Trophoblast cell (in vitro differentiated cells and primary cell): ENCODE measurements at regions not wholly inside any gene's neighbourhood (a gene's known extent, or its start where the extent isn't known, plus 50 kb on each side); places are given as distances from the start of the nearest gene placed in this dataset.

Source experiments
- DNase-seq, 2 donors: peaks; one replicate each; pipeline ENCODE4 v3.0.0-alpha.2; 2016
- H2AFZ ChIP-seq: 2 replicates; pipeline ENCODE4 v1.6.1; 2013; ENCODE audit warnings: low read length, moderate library complexity, mild to moderate bottlenecking; ENCODE audit not compliant: insufficient read depth, poor library complexity
- H2AK5ac ChIP-seq: 2 replicates; pipeline ENCODE4 v1.6.1; 2013; ENCODE audit warnings: mild to moderate bottlenecking, low read length
- H2BK120ac ChIP-seq: 2 replicates; pipeline ENCODE4 v1.6.1; 2013; ENCODE audit warnings: low read length, mild to moderate bottlenecking, moderate library complexity; ENCODE audit not compliant: insufficient read depth, poor library complexity
- H2BK12ac ChIP-seq: 2 replicates; pipeline ENCODE4 v1.6.1; 2013; ENCODE audit warnings: mild to moderate bottlenecking, low read length, moderate library complexity
- H2BK5ac ChIP-seq: 2 replicates; pipeline ENCODE4 v1.6.1; 2013; ENCODE audit warnings: low read length, low read depth, moderate library complexity, mild to moderate bottlenecking; ENCODE audit not compliant: poor library complexity
- H3K14ac ChIP-seq: 2 replicates; pipeline ENCODE4 v1.6.1; 2013; ENCODE audit warnings: mild to moderate bottlenecking, low read length
- H3K18ac ChIP-seq: 2 replicates; pipeline ENCODE4 v1.6.1; 2013; ENCODE audit warnings: mild to moderate bottlenecking, low read length
- H3K23ac ChIP-seq: 2 replicates; pipeline ENCODE4 v1.6.1; 2013; ENCODE audit warnings: low read length
- H3K27ac ChIP-seq: 2 replicates; pipeline ENCODE4 v1.5.1; 2013; ENCODE audit warnings: low read depth, mild to moderate bottlenecking, inconsistent platforms, low read length, moderate library complexity
- H3K27me3 ChIP-seq: 2 replicates; pipeline ENCODE4 v1.6.1; 2013; ENCODE audit warnings: inconsistent platforms, mild to moderate bottlenecking, low read length, moderate library complexity; ENCODE audit not compliant: insufficient read depth
- H3K36me3 ChIP-seq, 2 experiments: 1 replicate in 1 of 2; 2 replicates in 1 of 2; pipeline ENCODE4 v1.6.1; 2013; ENCODE audit warnings: low read length in 2 of 2, mild to moderate bottlenecking in 2 of 2, moderate library complexity in 1 of 2; ENCODE audit not compliant: insufficient read depth in 2 of 2, control insufficient read depth in 1 of 2
- H3K4ac ChIP-seq: 2 replicates; pipeline ENCODE4 v1.6.1; 2013; ENCODE audit warnings: low read depth, mild to moderate bottlenecking, low read length, moderate library complexity
- H3K4me1 ChIP-seq, 2 experiments: 1 replicate in 1 of 2; 2 replicates in 1 of 2; pipeline ENCODE4 v1.6.1; 2013; ENCODE audit warnings: low read length in 2 of 2, mild to moderate bottlenecking in 2 of 2, moderate library complexity in 1 of 2; ENCODE audit not compliant: insufficient read depth in 2 of 2, control insufficient read depth in 1 of 2
- H3K4me2 ChIP-seq: 2 replicates; pipeline ENCODE4 v1.6.1; 2013; ENCODE audit warnings: inconsistent platforms, mild to moderate bottlenecking, low read length, moderate library complexity
- H3K4me3 ChIP-seq: 2 replicates; pipeline ENCODE4 v1.5.1; 2013; ENCODE audit warnings: mild to moderate bottlenecking, low read depth, low read length, inconsistent platforms
- H3K79me1 ChIP-seq: one replicate; pipeline ENCODE4 v1.6.1; 2013; ENCODE audit warnings: low read length
- H3K79me2 ChIP-seq: 2 replicates; pipeline ENCODE4 v1.6.1; 2013; ENCODE audit warnings: low read length, mild to moderate bottlenecking; ENCODE audit not compliant: control insufficient read depth, insufficient read depth, poor library complexity
- H3K9ac ChIP-seq: 2 replicates; pipeline ENCODE4 v1.6.1; 2013; ENCODE audit warnings: mild to moderate bottlenecking, low read length
- H3K9me3 ChIP-seq: 2 replicates; pipeline ENCODE4 v1.6.1; 2013; ENCODE audit warnings: low read depth, mild to moderate bottlenecking, control low read depth, inconsistent platforms, low read length; ENCODE audit not compliant: insufficient read depth
- H4K12ac ChIP-seq: 2 replicates; pipeline ENCODE4 v1.6.1; 2013; ENCODE audit warnings: low read depth, mild to moderate bottlenecking, low read length, moderate library complexity
- H4K8ac ChIP-seq: 2 replicates; pipeline ENCODE4 v1.6.1; 2013; ENCODE audit warnings: low read depth, mild to moderate bottlenecking, low read length, moderate library complexity
- H4K91ac ChIP-seq: one replicate; pipeline ENCODE4 v1.6.1; 2013; ENCODE audit warnings: low read depth, mild to moderate bottlenecking, low read length, moderate library complexity
- WGBS: extraction: QIAGEN DNeasy Blood & Tissue Kit; methylation state at CpG from one replicate; pipeline ENCODE4 v1.1.7; 2013; ENCODE audit warnings: missing lambda C conversion rate; ENCODE audit not compliant: insufficient read length, insufficient coverage; ENCODE audit errors: extremely low coverage; 5-methylcytosine and 5-hydroxymethylcytosine counted together

- DNase-seq, result no peak
- peaks cover 9 to 13% of the 10 kb centered on the region in 2 experiments for H3K4me1 ChIP-seq
- no peak overlapping the region for H4K8ac ChIP-seq
- no peak overlapping the region for H3K18ac ChIP-seq
- H3K23ac ChIP-seq, result no peak overlapping the region
- H3K79me2 ChIP-seq, result no peaks in the 10 kb centered on the region
- H2BK12ac ChIP-seq, result no peak overlapping the region
- no CpG with 5 or more reads among the region's 4 CpGs for WGBS
- peak overlapping the region; percentile 14 for H3K4ac ChIP-seq
- peaks cover 5% of the 10 kb centered on the region for H3K79me1 ChIP-seq
- H4K12ac ChIP-seq, result no peak overlapping the region
- H3K36me3 ChIP-seq, result no peaks in the 10 kb centered on the region
- no peak overlapping the region for H2BK120ac ChIP-seq
- H4K91ac ChIP-seq, result no peak overlapping the region
- no peak overlapping the region for H3K4me3 ChIP-seq
- no peak overlapping the region for H2AFZ ChIP-seq
- no peak overlapping the region for H3K4me2 ChIP-seq
- H3K27me3 ChIP-seq, result no peaks in the 10 kb centered on the region
- H2BK5ac ChIP-seq, result no peak overlapping the region
- H3K9ac ChIP-seq, result no peak overlapping the region
- H2AK5ac ChIP-seq, result no peak overlapping the region
- no peaks in the 10 kb centered on the region for H3K9me3 ChIP-seq
- no peak overlapping the region for H3K14ac ChIP-seq
- H3K27ac ChIP-seq, result no peak overlapping the region
Observed at GRCh38 chr12:94803939-94804338, 153.6 kb upstream of the TMCC3 start.

- H3K27me3 ChIP-seq, result no peaks in the 10 kb centered on the region
- no peak overlapping the region for H2BK5ac ChIP-seq
- H3K4me3 ChIP-seq, result no peak overlapping the region
- no peak overlapping the region for H3K27ac ChIP-seq
- peaks cover 5 to 13% of the 10 kb centered on the region in 2 experiments for H3K4me1 ChIP-seq
- no peak overlapping the region for H2AK5ac ChIP-seq
- no peaks in the 10 kb centered on the region for H3K9me3 ChIP-seq
- no peak overlapping the region for H3K9ac ChIP-seq
- no peaks in the 10 kb centered on the region for H3K36me3 ChIP-seq
- H3K79me1 ChIP-seq, result peaks cover 5% of the 10 kb centered on the region
- whole genome bisulfite sequencing, result no CpG with 5 or more reads among the region's 3 CpGs
- H4K12ac ChIP-seq, result no peak overlapping the region
- DNase-seq, result no peak
- H3K79me2 ChIP-seq, result no peaks in the 10 kb centered on the region
- H3K18ac ChIP-seq, result no peak overlapping the region
- no peak overlapping the region for H3K4ac ChIP-seq
- H2BK120ac ChIP-seq, result no peak overlapping the region
- no peak overlapping the region for H2BK12ac ChIP-seq
- H3K23ac ChIP-seq, result no peak overlapping the region
- H4K8ac ChIP-seq, result no peak overlapping the region
- no peak overlapping the region for H3K14ac ChIP-seq
- no peak overlapping the region for H2AFZ ChIP-seq
- H3K4me2 ChIP-seq, result no peak overlapping the region
- H4K91ac ChIP-seq, result no peak overlapping the region
Observed at GRCh38 chr12:94802796-94803195, 152.4 kb upstream of the TMCC3 start.

- Histone ChIP-seq H3K9ac (no peak overlapping the region), H3K18ac (no peak overlapping the region), H3K79me2 (no peaks in the 10 kb centered on the region), H2BK5ac (no peak overlapping the region), H4K12ac (no peak overlapping the region), H3K27me3 (no peaks in the 10 kb centered on the region), H3K79me1 (peaks cover 5% of the 10 kb centered on the region), H3K4me1 (peaks cover 4 to 9% of the 10 kb centered on the region in 2 experiments), H3K4me3 (no peak overlapping the region), H2BK12ac (no peak overlapping the region), H4K8ac (no peak overlapping the region), H3K4ac (no peak overlapping the region), H2AFZ (no peak overlapping the region), H3K23ac (no peak overlapping the region), H3K36me3 (no peaks in the 10 kb centered on the region), H3K14ac (no peak overlapping the region), H3K27ac (no peak overlapping the region), H4K91ac (no peak overlapping the region), H3K4me2 (no peak overlapping the region), H2AK5ac (no peak overlapping the region), H2BK120ac (no peak overlapping the region), H3K9me3 (no peaks in the 10 kb centered on the region)
- WGBS, result no CpG with 5 or more reads among the region's 4 CpGs
- no peak for DNase-seq
Observed at GRCh38 chr12:94801745-94802144, 151.4 kb upstream of the TMCC3 start.

- Histone ChIP-seq H3K4me1 (peaks cover 2 to 16% of the 10 kb centered on the region in 2 experiments), H3K4me2 (no peak overlapping the region), H2BK5ac (no peak overlapping the region), H3K4ac (no peak overlapping the region), H3K9me3 (no peaks in the 10 kb centered on the region), H3K9ac (no peak overlapping the region), H4K12ac (no peak overlapping the region), H3K23ac (no peak overlapping the region), H2AK5ac (no peak overlapping the region), H3K14ac (no peak overlapping the region), H3K79me1 (peaks cover 4% of the 10 kb centered on the region), H3K79me2 (no peaks in the 10 kb centered on the region), H4K8ac (no peak overlapping the region), H3K18ac (no peak overlapping the region), H3K27me3 (no peaks in the 10 kb centered on the region), H3K36me3 (no peaks in the 10 kb centered on the region), H2BK12ac (no peak overlapping the region), H2BK120ac (no peak overlapping the region), H4K91ac (no peak overlapping the region), H3K4me3 (no peak overlapping the region), H3K27ac (no peak overlapping the region), H2AFZ (no peak overlapping the region)
- DNase-seq, result no peak
- no CpG with 5 or more reads among the region's 2 CpGs for WGBS
Observed at GRCh38 chr12:94799136-94799535, 148.8 kb upstream of the TMCC3 start.
